ENCODE measurements at regions not wholly inside any gene's neighbourhood (a gene's known extent, or its start where the extent isn't known, plus 50 kb on each side); places are given as distances from the start of the nearest gene placed in this dataset.
"Not testable (repeated sequence)": the region's sequence is repeated elsewhere in the genome, so short reads cannot be mapped to it uniquely, and the experiment has no call there.

DNA sequence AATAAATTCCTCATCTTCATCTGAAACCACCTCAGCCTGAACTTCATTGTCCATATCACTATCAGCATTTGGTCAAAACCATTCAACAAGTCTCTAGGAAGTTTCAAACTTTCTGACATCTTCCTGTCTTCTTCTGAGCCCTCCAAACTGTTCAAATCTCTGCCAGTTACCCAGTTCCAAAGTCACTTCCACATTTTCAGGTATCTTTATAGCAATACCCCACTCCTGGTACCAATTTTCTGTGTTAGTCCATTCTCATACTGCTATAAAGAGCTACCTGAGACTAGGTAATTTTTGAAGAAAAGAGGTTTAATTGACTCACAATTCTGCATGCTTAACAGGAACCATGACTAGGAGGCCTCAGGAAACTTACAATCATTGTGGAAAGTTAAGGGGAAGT is 250.4 kb downstream of the SLITRK6 start:
- H3K9ac ChIP-seq (ENCODE audit: low read depth, low read length); H3K14ac ChIP-seq (replicated peaks; ENCODE audit: low read depth, low read length); H4K5ac ChIP-seq (ENCODE audit: low read depth, low read length); H3K4me2 ChIP-seq (ENCODE audit: low read depth, low read length); in situ Hi-C loops (cut with MboI; ENCODE audit: low sequenced_read_pairs); H4K91ac ChIP-seq (ENCODE audit: insufficient read depth, low read depth, low read length); H3K18ac ChIP-seq (ENCODE audit: low read depth, low read length); H3K27me3 ChIP-seq (ENCODE audit: control insufficient read depth, insufficient read depth, low read length); DNase-seq; H2AK9ac ChIP-seq (replicated peaks; ENCODE audit: low read depth, low read length, poor library complexity); H3K56ac ChIP-seq (ENCODE audit: extremely low read depth, insufficient read depth, low read length); H3K27ac ChIP-seq (ENCODE audit: insufficient read depth, low read length); H2BK20ac ChIP-seq (ENCODE audit: low read depth, low read length); H3K4ac ChIP-seq (ENCODE audit: low read depth, low read length); H3K4me3 ChIP-seq (ENCODE audit: insufficient read depth, low read depth, low read length); H2BK5ac ChIP-seq (ENCODE audit: low read depth, low read length, poor library complexity, severe bottlenecking); H2AK5ac ChIP-seq (ENCODE audit: low read depth, low read length); CTCF ChIA-PET; H3K36me3 ChIP-seq (ENCODE audit: control insufficient read depth, insufficient read depth, low read length); H3K9me1 ChIP-seq (ENCODE audit: insufficient read depth, low read length); H2AFZ ChIP-seq (replicated peaks; ENCODE audit: low read length, poor library complexity); intact Hi-C loops (cut with micrococcal nuclease); H3K23ac ChIP-seq (ENCODE audit: low read depth, low read length); BruUV-seq (replicated peaks); H3K9me3 ChIP-seq (ENCODE audit: control insufficient read depth, insufficient read depth, low read length); H2BK120ac ChIP-seq (ENCODE audit: low read depth, low read length); POLR2A ChIA-PET (ENCODE audit: unreplicated experiment); H3K4me1 ChIP-seq (ENCODE audit: control insufficient read depth, insufficient read depth, low read length); ATAC-seq (ENCODE audit: low read depth); H3K79me1 ChIP-seq (ENCODE audit: low read depth in 1 of 2, low read length in 2 of 2); H4K20me1 ChIP-seq (ENCODE audit: insufficient read depth, low read length); H2BK15ac ChIP-seq (ENCODE audit: low read depth, low read length); H4K8ac ChIP-seq (ENCODE audit: low read depth in 2 of 2, low read length in 2 of 2); dilution Hi-C loops (cut with HindIII; ENCODE audit: low sequenced_read_pairs, unreplicated experiment): not testable (repeated sequence)

Measured in IMR-90 (cell line).